ENCODE measurements at regions not wholly inside any gene's neighbourhood (a gene's known extent, or its start where the extent isn't known, plus 50 kb on each side); places are given as distances from the start of the nearest gene placed in this dataset.

- no peak for TF ChIP-seq EZH2 (IDR thresholded peaks at IDR 0.05; ENCODE audit: borderline replicate concordance, low read depth, low read length, severe bottlenecking)
- TF ChIP-seq GATA2 (IDR thresholded peaks at IDR 0.05; ENCODE audit: insufficient read depth, insufficient read length, low read depth, low read length): no peak
- no peak for TF ChIP-seq CTCF (IDR thresholded peaks at IDR 0.05; ENCODE audit: extremely low read depth in 1 of 2, insufficient read depth in 1 of 2, low read depth in 1 of 2, low read length in 2 of 2)
- TF ChIP-seq POLR2AphosphoS5 (IDR thresholded peaks at IDR 0.05; ENCODE audit: insufficient read depth, low read depth, low read length): no peak
- no peak for TF ChIP-seq FOS (IDR thresholded peaks at IDR 0.05; ENCODE audit: borderline replicate concordance, insufficient read depth, low read length)
- TF ChIP-seq POLR2A (IDR thresholded peaks at IDR 0.05; ENCODE audit: low read depth, low read length): no peak
- TF ChIP-seq MAX (IDR thresholded peaks at IDR 0.05; ENCODE audit: insufficient read depth, insufficient read length): no peak
Measured at GRCh38 chr6:109260126-109260525, 122.1 kb downstream of the CD164 start.
